Inferior parietal cortex (tissue), 1 donor: ENCODE measurements at regions not wholly inside any gene's neighbourhood (a gene's known extent, or its start where the extent isn't known, plus 50 kb on each side); places are given as distances from the start of the nearest gene placed in this dataset.

Source experiments
- DNase-seq: peaks from one replicate; pipeline ENCODE4 v3.0.0-alpha.2; 2016; ENCODE audit errors: extremely low spot score

GRCh38 chr3:116639641-116640040 lies 69.9 kb upstream of the TUSC7 start:
- no peak for DNase-seq

- no peak for DNase-seq
Observed at GRCh38 chr3:116640109-116640508, 69.5 kb upstream of the TUSC7 start.

- DNase-seq = no peak
Observed at GRCh38 chr3:116643001-116643400, 66.6 kb upstream of the TUSC7 start.

- DNase-seq = no peak
Observed at GRCh38 chr3:116647996-116648395, 61.6 kb upstream of the TUSC7 start.
